ENCODE measurements at regions not wholly inside any gene's neighbourhood (a gene's known extent, or its start where the extent isn't known, plus 50 kb on each side); places are given as distances from the start of the nearest gene placed in this dataset.

DNA sequence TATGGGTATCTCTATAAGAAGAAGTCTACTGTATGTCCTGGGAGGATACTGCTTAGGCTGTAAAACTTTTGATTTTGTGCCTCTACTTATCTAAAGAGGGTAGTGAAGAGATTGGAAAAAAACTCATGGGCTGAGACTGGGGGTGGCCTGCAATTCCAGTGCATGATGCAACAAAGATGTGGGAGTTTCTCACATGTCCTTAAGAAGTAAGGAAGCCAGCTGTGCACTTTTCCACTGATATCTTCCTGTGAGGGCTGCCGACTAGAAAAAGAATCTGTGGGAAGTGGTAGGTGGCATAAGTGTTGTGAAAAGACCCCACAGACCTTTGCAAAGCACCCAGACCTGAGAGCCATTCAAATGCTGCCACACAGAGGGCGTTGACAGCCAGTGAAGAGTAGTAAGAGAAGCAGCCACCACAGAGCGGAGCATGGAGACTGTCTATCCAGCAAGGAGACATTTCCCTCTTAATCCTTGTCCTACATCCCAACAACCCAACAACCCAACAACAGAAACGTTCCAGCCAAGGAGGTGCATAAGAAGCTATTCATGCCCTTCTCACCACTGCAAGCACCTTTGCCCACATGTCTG lies 65.1 kb downstream of the PFDN4 start:
- DNase-seq: no peak

GRCh38 chr20:54275359-54276111 lies 67.6 kb downstream of the PFDN4 start:
- DNase-seq: no peak

DNA sequence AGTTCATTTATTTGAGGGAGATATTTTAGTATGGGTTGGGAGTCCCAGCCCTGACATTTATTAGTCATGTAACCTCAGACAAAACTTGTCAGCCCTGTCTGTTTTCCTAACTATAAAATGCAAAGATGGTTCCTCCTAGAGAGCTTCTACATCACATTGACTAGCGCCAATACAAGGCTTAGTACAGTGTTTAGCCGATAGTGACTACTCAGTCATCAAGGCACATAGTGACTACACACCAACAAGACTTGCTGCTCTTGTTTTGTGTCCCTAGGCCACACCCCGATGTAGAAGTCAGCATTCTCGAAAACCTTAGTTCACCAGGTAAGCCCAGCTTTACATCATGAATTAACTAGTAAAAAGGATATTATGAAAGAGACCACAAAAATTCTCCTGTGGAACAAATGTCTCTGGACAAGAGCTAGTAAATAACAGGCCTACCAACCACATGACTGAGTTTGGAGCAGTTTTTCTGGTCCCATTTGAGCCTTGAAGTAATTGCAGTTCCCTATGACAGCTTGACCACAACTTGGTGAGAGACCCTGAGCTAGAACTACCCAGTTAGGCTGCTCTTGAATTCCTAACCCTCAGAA lies 68.8 kb downstream of the PFDN4 start:
- DNase-seq: no peak

DNA sequence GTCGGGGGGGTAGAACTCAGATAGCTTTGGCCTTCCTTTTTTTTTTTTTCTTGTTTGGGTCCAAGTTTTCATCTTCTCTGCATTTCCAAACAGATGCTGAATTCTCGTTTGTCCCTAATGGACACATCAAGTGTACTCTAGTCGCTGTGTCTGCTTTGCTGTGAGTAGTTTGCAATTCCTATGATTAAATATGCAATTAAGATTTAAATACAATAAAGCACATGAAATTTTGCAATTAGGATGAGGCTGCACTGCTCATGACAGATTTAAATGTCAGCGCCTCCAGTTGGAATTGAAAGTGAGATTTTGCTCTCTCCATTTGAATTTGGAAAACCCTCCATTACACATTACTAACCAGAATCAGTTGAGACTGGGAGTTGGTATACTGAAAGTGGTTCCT lies 70.4 kb downstream of the PFDN4 start:
- DNase-seq: no peak

DNA sequence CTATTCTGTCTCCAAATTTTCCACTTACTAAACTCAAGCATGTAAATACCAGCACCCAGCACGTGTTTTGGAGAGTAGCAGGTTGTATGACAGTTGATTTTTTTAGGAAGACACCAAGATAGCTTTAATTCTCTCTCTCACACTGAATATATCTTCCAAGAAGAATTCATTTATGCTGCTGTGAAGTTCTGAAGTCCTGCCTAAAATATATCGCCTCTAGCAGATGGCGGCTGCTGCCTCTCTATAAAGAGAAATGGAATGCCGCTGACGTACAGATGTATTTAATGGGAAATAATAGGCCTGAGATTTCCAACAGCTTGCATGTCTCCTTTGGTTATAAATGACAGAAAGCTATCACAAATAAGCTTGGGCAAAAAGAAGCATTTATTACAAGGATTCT lies 74.7 kb downstream of the PFDN4 start:
- DNase-seq: no peak

- DNase-seq: no peak
Measured at GRCh38 chr20:54283253-54283652, 75.4 kb downstream of the PFDN4 start.

- no peak for DNase-seq
Measured at GRCh38 chr20:54284928-54285704, 77.2 kb downstream of the PFDN4 start.

GRCh38 chr20:54290636-54291035 lies 82.7 kb downstream of the PFDN4 start:
- DNase-seq: no peak

DNA sequence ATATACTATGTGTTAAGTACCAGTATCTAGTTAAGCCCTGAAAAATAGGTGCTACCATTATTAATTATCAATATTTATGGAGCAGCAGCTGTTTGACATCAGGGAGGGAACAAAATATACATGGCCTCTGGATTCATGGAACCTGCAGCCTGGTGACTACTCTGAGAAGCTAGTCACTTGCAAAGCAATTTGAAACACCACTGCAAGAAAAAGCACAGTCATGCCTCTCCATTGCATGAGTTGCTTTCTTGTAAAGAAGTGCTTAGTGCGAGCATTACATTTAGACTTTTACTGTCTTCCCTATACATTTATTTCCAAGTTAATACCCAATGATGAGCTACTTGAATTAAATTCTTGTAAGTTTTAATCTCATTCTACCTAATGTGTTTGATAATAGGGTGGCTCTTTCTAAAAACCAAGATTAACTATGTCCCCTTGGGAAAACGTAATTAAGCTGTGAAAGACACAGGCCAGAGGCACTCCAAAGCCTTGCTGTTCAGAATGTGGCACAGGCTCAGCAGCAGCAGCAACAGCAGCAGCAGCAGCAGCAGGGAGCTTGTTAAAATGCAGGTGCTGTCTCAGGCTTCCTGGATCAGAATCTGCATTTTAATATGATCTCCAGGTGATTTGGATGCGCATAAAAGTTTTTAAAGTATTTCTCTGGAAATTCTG lies 83.6 kb downstream of the PFDN4 start:
- DNase-seq: no peak

- DNase-seq: no peak
Measured at GRCh38 chr20:54292185-54292584, 84.3 kb downstream of the PFDN4 start.

DNA sequence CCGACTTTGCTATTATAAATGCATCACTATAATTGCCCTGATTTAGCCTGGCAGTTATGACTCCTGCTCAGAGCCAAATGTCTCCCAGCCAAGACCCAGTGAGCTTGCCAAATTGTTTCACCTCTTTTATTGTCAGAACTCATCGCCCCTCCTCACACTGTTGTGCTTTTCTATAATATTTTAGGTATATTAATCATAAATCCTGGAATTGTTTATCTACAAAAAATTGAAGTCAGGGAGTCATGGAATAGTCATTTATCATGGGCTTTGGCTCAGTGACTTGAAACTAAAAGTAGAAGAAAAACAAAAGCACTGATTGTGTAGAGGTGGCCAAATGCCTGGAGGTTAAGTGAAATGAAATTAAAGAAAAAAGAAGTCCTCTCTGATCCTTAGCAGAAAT lies 85.6 kb downstream of the PFDN4 start:
- DNase-seq: no peak

DNA sequence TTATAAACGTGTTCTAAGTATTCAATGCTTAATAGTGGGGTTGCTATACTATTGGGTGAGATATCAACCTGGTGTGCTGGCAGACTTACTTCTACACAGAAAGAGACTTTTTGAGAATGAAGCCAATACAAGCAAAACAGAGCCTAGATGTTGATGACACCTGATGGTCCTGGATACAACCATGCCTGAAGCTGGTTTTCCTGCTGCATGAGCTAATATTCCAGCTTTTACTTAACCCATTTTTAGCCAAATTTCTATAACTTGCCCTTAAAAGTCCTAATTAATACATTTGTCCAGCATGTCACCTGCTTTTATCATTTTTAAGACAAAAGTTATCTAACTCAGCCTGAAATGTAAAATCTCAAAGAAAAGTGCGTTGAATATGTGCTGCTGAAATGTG lies 86.2 kb downstream of the PFDN4 start:
- DNase-seq: no peak

GRCh38 chr20:54295686-54296085 lies 87.8 kb downstream of the PFDN4 start:
- no peak for DNase-seq

DNA sequence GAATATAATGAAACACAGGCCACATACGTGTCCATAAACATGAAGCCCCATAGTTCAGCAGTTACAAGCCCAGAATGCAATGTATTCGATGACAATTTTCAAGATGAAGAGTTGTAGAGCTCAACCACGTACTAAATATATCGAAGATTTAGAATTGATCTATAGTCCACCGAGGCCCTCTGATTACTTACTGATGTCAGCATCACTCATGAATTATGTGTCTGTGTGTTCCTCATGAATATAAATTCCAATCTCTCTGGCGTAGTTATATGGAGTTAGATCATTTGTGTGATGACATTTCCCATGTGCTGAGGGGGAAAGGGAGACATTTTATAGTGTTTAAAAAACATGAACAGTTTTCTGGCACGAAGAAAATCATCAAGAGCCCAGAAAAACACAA lies 97.5 kb downstream of the PFDN4 start:
- no peak for DNase-seq

- DNase-seq: no peak
Measured at GRCh38 chr20:54306985-54307710, 99.3 kb downstream of the PFDN4 start.

GRCh38 chr20:54308804-54309203 lies 100.9 kb downstream of the PFDN4 start:
- DNase-seq: no peak

GRCh38 chr20:54318892-54319291 lies 111.0 kb downstream of the PFDN4 start:
- DNase-seq: no peak

- no peak for DNase-seq
Measured at GRCh38 chr20:54320148-54320607, 112.3 kb downstream of the PFDN4 start.

- DNase-seq: no peak
Measured at GRCh38 chr20:54321352-54322087, 113.6 kb downstream of the PFDN4 start.

DNA sequence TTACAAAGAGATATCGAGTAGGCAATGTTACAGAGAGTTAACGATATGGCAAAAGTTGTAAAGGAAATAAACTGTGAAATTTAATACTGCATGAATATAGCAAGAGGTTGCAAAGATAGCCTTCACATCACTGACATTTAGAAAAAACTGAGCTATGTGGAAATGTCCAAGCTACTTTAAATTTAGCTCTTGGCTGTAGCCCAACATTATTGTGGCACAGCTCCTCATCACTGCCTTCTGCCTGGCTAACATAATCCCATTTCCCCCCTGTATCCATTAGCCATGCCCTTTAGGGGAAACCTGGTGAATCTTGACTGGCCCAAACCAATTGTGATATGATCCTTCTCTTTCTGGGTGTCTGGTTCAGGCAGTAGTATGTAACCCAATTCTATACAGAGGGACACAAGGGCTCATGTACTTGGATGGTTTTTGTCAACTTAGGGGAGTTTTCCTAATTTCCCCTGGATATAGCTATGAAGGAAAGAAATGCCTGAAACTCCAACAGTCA lies 115.4 kb downstream of the PFDN4 start:
- DNase-seq: no peak

DNA sequence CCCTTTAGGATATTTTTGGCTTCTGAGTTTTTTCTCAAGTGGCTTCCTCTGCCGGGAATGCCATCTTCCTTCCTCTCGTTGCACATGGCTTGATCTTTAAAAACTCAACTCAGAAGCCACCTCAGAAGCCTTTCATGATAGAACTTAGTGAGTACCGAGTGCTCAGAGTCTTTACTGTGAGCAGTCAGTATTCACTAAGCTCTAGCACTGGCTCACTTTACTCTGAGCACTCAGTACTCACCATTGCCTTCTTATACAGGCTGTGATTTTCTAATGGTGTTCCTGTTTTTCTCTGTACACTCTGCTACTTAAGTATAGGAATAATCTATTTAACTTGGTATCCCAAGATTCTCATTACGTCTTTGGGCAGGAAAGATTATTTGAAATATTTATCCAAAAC lies 116.2 kb downstream of the PFDN4 start:
- no peak for DNase-seq

All from hematopoietic multipotent progenitor cell treated with erythropoietin and hydrocortisone succinate and interleukin-3 and kit ligand, for 4 days (in vitro differentiated cells).